ENCODE measurements at regions not wholly inside any gene's neighbourhood (a gene's known extent, or its start where the extent isn't known, plus 50 kb on each side); places are given as distances from the start of the nearest gene placed in this dataset.

DNA sequence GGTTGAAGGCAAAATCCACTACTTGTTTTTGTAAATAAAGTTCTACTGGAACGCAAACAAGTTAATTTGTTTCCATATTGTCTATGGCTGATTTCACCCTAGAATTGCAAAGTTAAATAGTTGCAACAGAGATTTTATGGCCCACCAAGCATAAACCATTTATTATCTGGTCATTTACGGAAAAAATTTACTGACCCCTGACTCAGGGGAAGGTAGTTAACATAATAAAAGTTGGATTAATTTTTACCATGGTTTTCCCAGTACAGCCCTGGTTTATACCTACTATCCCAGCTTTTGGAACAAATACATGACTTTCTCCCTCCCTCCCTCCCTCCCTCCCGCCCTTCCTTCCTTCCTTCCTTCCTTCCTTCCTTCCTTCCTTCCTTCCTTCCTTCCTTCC, 588.9 kb upstream of the TMEFF2 start:
- TF ChIP-seq, protein P1, sequence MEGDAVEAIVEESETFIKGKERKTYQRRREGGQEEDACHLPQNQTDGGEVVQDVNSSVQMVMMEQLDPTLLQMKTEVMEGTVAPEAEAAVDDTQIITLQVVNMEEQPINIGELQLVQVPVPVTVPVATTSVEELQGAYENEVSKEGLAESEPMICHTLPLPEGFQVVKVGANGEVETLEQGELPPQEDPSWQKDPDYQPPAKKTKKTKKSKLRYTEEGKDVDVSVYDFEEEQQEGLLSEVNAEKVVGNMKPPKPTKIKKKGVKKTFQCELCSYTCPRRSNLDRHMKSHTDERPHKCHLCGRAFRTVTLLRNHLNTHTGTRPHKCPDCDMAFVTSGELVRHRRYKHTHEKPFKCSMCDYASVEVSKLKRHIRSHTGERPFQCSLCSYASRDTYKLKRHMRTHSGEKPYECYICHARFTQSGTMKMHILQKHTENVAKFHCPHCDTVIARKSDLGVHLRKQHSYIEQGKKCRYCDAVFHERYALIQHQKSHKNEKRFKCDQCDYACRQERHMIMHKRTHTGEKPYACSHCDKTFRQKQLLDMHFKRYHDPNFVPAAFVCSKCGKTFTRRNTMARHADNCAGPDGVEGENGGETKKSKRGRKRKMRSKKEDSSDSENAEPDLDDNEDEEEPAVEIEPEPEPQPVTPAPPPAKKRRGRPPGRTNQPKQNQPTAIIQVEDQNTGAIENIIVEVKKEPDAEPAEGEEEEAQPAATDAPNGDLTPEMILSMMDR (IDR thresholded peaks at IDR 0.05; ENCODE audit: insufficient read depth, low read length), result no peak
- DNase-seq (ENCODE audit: low read depth), result no peak

DNA sequence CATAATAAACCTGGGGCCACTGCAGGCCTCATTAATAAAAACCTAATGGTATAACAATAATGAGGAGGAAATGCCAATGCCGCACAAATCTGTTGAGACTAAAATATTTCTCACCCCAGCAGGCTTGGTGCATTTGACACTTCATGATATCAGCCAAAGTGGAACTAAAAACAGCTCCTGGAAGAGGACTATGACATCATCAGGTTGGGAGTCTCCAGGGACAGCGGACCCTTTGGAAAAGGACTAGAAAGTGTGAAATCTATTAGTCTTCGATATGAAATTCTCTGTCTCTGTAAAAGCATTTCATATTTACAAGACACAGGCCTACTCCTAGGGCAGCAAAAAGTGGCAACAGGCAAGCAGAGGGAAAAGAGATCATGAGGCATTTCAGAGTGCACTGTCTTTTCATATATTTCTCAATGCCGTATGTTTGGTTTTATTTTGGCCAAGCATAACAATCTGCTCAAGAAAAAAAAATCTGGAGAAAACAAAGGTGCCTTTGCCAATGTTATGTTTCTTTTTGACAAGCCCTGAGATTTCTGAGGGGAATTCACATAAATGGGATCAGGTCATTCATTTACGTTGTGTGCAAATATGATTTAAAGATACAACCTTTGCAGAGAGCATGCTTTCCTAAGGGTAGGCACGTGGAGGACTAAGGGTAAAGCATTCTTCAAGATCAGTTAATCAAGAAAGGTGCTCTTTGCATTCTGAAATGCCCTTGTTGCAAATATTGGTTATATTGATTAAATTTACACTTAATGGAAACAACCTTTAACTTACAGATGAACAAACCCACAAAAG, 580.9 kb upstream of the TMEFF2 start:
- H3K4me3 ChIP-seq (ENCODE audit: low read depth, low read length), result no peak overlapping the region
- TF ChIP-seq, protein P1 (IDR thresholded peaks at IDR 0.05; ENCODE audit: insufficient read depth, low read length), result no peak
- no peak for DNase-seq (ENCODE audit: low read depth)

More for the DNA sequence above, 588.9 kb upstream of the TMEFF2 start:
- H3K4me3 ChIP-seq (ENCODE audit: low read depth, low read length), result no peak overlapping the region

DNA sequence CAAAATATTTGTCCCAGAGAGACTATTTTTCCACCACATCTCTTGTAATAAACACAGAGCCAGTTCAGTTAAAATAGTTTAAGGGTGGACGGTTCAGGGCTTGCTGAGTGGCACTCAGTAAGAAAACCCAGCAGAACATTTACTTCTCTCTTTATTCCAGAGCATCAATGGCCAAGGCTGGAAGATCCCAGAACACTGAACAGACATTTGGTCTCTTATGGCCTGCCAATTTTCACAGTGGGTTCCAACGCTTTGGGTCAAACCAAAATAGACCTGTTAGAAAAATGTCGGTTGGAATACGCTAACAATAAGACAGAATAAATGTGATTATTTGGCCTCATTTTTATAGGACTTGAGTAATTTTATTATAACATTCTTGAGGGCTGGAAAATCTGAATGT, 580.3 kb upstream of the TMEFF2 start:
- no peak overlapping the region for H3K4me3 ChIP-seq (ENCODE audit: low read depth, low read length)
- TF ChIP-seq, protein P1 (IDR thresholded peaks at IDR 0.05; ENCODE audit: insufficient read depth, low read length), result no peak
- no peak for DNase-seq (ENCODE audit: low read depth)

DNA sequence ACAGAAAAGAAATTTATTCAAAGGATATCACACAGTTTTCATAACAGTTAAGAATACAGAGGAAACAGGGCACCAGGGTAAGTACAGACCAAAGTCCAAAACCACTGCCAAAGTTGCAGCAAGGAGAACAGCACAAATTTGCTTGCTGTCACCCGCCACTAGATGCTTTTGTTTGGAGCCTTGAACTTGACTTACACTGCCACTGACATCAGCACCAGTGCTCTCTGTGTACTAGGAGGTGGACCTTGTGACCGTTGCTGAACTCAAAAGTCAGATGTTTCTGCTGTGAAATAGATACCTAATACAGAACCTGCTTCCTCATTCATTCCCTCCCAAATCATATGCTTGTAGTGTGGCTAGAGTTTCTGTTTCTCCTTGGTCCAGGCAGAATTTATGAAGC, 578.3 kb upstream of the TMEFF2 start:
- no peak for DNase-seq (ENCODE audit: low read depth)
- no peak overlapping the region for H3K4me3 ChIP-seq (ENCODE audit: low read depth, low read length)
- TF ChIP-seq, protein P1 (IDR thresholded peaks at IDR 0.05; ENCODE audit: insufficient read depth, low read length), result no peak

DNA sequence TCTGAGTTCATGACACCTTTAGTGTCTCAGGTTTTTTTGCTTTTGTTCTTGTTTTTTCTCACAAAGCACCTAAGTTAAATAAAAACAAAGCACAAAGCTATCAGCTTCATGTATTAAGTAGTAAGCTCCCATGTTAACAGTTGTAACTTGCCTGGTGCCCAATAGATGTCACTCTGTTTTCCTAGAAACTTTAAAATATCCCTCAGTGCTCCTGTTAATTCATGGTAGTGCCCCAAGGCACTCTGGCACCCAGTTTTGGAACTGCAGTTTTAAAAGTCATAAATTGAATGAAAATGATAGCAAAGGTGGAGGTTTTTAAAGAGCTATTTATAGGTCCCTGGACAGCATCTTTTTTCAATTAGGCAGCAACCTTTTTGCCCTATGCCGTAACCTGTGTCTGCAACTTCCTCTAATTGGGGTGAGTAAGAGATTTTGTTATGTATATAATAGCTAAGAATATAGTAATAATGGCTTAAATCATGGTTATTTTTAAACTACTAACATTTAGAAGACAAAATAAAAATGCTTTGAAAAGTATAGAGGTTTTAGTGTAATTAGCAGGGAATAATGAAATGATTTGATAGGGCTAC, 555.0 kb upstream of the TMEFF2 start:
- TF ChIP-seq, protein P1 (IDR thresholded peaks at IDR 0.05; ENCODE audit: insufficient read depth, low read length), result peak; percentile 8
- DNase-seq (ENCODE audit: low read depth), result no peak
- H3K4me3 ChIP-seq (ENCODE audit: low read depth, low read length), result no peak overlapping the region

DNA sequence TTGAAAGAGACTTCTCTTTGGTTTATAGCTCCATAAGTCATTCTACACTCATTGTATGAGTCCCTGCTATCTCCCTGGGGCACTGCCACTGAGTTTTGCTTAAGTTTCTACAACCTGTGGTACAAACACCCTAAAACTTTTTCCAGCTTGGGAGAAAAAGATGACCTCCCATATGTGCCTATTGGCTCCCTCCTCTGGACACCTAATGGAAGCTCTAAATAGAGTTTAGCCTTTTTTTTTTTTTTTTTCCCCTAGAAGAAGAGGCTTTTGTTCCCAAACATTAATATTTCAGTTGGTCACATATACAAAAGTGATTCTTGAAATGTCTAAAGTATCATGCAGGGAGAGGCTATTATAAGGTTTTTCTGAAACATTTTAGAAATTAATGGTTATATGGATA, 547.2 kb upstream of the TMEFF2 start:
- DNase-seq (ENCODE audit: low read depth), result no peak
- TF ChIP-seq, protein P1 (IDR thresholded peaks at IDR 0.05; ENCODE audit: insufficient read depth, low read length), result no peak
- no peak overlapping the region for H3K4me3 ChIP-seq (ENCODE audit: low read depth, low read length)

Data from fibroblast of the aortic adventitia (primary cell).